ENCODE measurements at regions not wholly inside any gene's neighbourhood (a gene's known extent, or its start where the extent isn't known, plus 50 kb on each side); places are given as distances from the start of the nearest gene placed in this dataset.
"Not testable (repeated sequence)": the region's sequence is repeated elsewhere in the genome, so short reads cannot be mapped to it uniquely, and the experiment has no call there.

- Histone ChIP-seq H3K9me3 (ENCODE audit: control insufficient read depth, insufficient read depth, low read length) (no peaks in the 10 kb centered on the region), H3K27me3 (ENCODE audit: control insufficient read depth, insufficient read depth, low read length) (peaks cover 7% of the 10 kb centered on the region), H3K27ac (ENCODE audit: low read depth, low read length) (no peak overlapping the region), H3K4me3 (ENCODE audit: low read depth, low read length) (no peak overlapping the region)
- CTCF ChIA-PET: no interaction called here
- no peak for DNase-seq (ENCODE audit: low read depth, low spot score)
- TF ChIP-seq CTCF (IDR thresholded peaks at IDR 0.05; ENCODE audit: low read depth, low read length): no peak
- POLR2A ChIA-PET: no interaction called here
Observed at GRCh38 chr6:150752409-150752808, 113.1 kb upstream of the MTHFD1L start.

- TF ChIP-seq CTCF (IDR thresholded peaks at IDR 0.05; ENCODE audit: low read depth, low read length): no peak
- DNase-seq (ENCODE audit: low read depth, low spot score): no peak
Observed at GRCh38 chr6:150753371-150754064, 112.0 kb upstream of the MTHFD1L start.

GRCh38 chr6:150755042-150755441, 110.5 kb upstream of the MTHFD1L start:
- ChIA-PET CTCF (no interaction called here), POLR2A (no interaction called here)
- H3K9me3 ChIP-seq (ENCODE audit: control insufficient read depth, insufficient read depth, low read length): no peaks in the 10 kb centered on the region
- H3K4me3 ChIP-seq (ENCODE audit: low read depth, low read length): no peak overlapping the region
- no peak overlapping the region for H3K27ac ChIP-seq (ENCODE audit: low read depth, low read length)
- peaks cover 7% of the 10 kb centered on the region for H3K27me3 ChIP-seq (ENCODE audit: control insufficient read depth, insufficient read depth, low read length)
- no peak for DNase-seq (ENCODE audit: low read depth, low spot score)
- no peak for TF ChIP-seq CTCF (IDR thresholded peaks at IDR 0.05; ENCODE audit: low read depth, low read length)

More at GRCh38 chr6:150753371-150754064, 112.0 kb upstream of the MTHFD1L start:
- H3K27ac ChIP-seq (ENCODE audit: low read depth, low read length): no peak overlapping the region
- H3K27me3 ChIP-seq (ENCODE audit: control insufficient read depth, insufficient read depth, low read length): peaks cover 7% of the 10 kb centered on the region
- no peaks in the 10 kb centered on the region for H3K9me3 ChIP-seq (ENCODE audit: control insufficient read depth, insufficient read depth, low read length)
- CTCF ChIA-PET: no interaction called here
- no peak overlapping the region for H3K4me3 ChIP-seq (ENCODE audit: low read depth, low read length)
- POLR2A ChIA-PET: no interaction called here

- no peak for TF ChIP-seq CTCF (IDR thresholded peaks at IDR 0.05; ENCODE audit: low read depth, low read length)
- Histone ChIP-seq H3K27me3 (ENCODE audit: control insufficient read depth, insufficient read depth, low read length) (peaks cover 7% of the 10 kb centered on the region), H3K9me3 (ENCODE audit: control insufficient read depth, insufficient read depth, low read length) (no peaks in the 10 kb centered on the region), H3K27ac (ENCODE audit: low read depth, low read length) (no peak overlapping the region), H3K4me3 (ENCODE audit: low read depth, low read length) (no peak overlapping the region)
- POLR2A ChIA-PET: no interaction called here
- no peak for DNase-seq (ENCODE audit: low read depth, low spot score)
- CTCF ChIA-PET: no interaction called here
Observed at GRCh38 chr6:150755524-150755923, 110.0 kb upstream of the MTHFD1L start.

- Histone ChIP-seq H3K4me3 (ENCODE audit: low read depth, low read length) (no peak overlapping the region), H3K27ac (ENCODE audit: low read depth, low read length) (no peak overlapping the region), H3K9me3 (ENCODE audit: control insufficient read depth, insufficient read depth, low read length) (no peaks in the 10 kb centered on the region), H3K27me3 (ENCODE audit: control insufficient read depth, insufficient read depth, low read length) (peaks cover 7% of the 10 kb centered on the region)
- CTCF ChIA-PET: no interaction called here
- TF ChIP-seq CTCF (IDR thresholded peaks at IDR 0.05; ENCODE audit: low read depth, low read length): no peak
- POLR2A ChIA-PET: no interaction called here
- no peak for DNase-seq (ENCODE audit: low read depth, low spot score)
Observed at GRCh38 chr6:150756173-150756572, 109.3 kb upstream of the MTHFD1L start.

- POLR2A ChIA-PET; H3K27me3 ChIP-seq (ENCODE audit: control insufficient read depth, insufficient read depth, low read length); H3K27ac ChIP-seq (ENCODE audit: low read depth, low read length); CTCF ChIA-PET; DNase-seq (ENCODE audit: low read depth, low spot score); H3K4me3 ChIP-seq (ENCODE audit: low read depth, low read length); H3K9me3 ChIP-seq (ENCODE audit: control insufficient read depth, insufficient read depth, low read length): not testable (repeated sequence)
Observed at GRCh38 chr6:150757807-150758206, 107.7 kb upstream of the MTHFD1L start.

Measured in AG04450 (cell line).